IPS-18a (cell line): ENCODE measurements at regions not wholly inside any gene's neighbourhood (a gene's known extent, or its start where the extent isn't known, plus 50 kb on each side); places are given as distances from the start of the nearest gene placed in this dataset.

Experiments used
- H3K27ac ChIP-seq: one replicate; pipeline ENCODE4 v1.5.1; 2013; ENCODE audit warnings: low read length
- H3K27me3 ChIP-seq: one replicate; pipeline ENCODE4 v1.6.1; 2013; ENCODE audit warnings: mild to moderate bottlenecking, low read length; ENCODE audit not compliant: control insufficient read depth, insufficient read depth
- H3K36me3 ChIP-seq: one replicate; pipeline ENCODE4 v1.6.1; 2013; ENCODE audit warnings: low read depth, low read length; ENCODE audit not compliant: control insufficient read depth
- H3K4me1 ChIP-seq: one replicate; pipeline ENCODE4 v1.6.1; 2013; ENCODE audit warnings: low read depth, low read length; ENCODE audit not compliant: control insufficient read depth
- H3K4me3 ChIP-seq: one replicate; pipeline ENCODE4 v1.5.1; 2013; ENCODE audit warnings: low read length
- H3K9ac ChIP-seq: one replicate; pipeline ENCODE4 v1.6.1; 2013; ENCODE audit warnings: mild to moderate bottlenecking, low read length, moderate library complexity
- H3K9me3 ChIP-seq: one replicate; pipeline ENCODE4 v1.6.1; 2013; ENCODE audit warnings: low read depth, low read length; ENCODE audit not compliant: control insufficient read depth

- no peaks in the 10 kb centered on the region for H3K36me3 ChIP-seq
- no peak overlapping the region for H3K27ac ChIP-seq
- H3K9ac ChIP-seq: no peak overlapping the region
- H3K27me3 ChIP-seq: no peaks in the 10 kb centered on the region
- H3K4me3 ChIP-seq: no peak overlapping the region
- peaks cover 13% of the 10 kb centered on the region for H3K4me1 ChIP-seq
- no peaks in the 10 kb centered on the region for H3K9me3 ChIP-seq
Observed at GRCh38 chr16:50446861-50447260, 78.1 kb upstream of the BRD7 start.

- no peak overlapping the region for H3K27ac ChIP-seq
- no peaks in the 10 kb centered on the region for H3K36me3 ChIP-seq
- no peak overlapping the region for H3K4me3 ChIP-seq
- H3K9ac ChIP-seq: no peak overlapping the region
- H3K27me3 ChIP-seq: no peaks in the 10 kb centered on the region
- H3K4me1 ChIP-seq: peaks cover 13% of the 10 kb centered on the region
- no peaks in the 10 kb centered on the region for H3K9me3 ChIP-seq
Observed at GRCh38 chr16:50445621-50446555, 77.1 kb upstream of the BRD7 start.

- Histone ChIP-seq H3K9me3 (peaks cover 10% of the 10 kb centered on the region), H3K4me3 (no peak overlapping the region), H3K4me1 (peaks cover 8% of the 10 kb centered on the region), H3K36me3 (no peaks in the 10 kb centered on the region), H3K27ac (no peak overlapping the region), H3K27me3 (no peaks in the 10 kb centered on the region), H3K9ac (no peak overlapping the region)
Observed at GRCh38 chr16:50444526-50444925, 75.7 kb upstream of the BRD7 start.

GRCh38 chr16:50442221-50442620, 73.4 kb upstream of the BRD7 start:
- Histone ChIP-seq H3K4me1 (peaks cover 3% of the 10 kb centered on the region), H3K9ac (no peak overlapping the region), H3K9me3 (peaks cover 14% of the 10 kb centered on the region), H3K27ac (no peak overlapping the region), H3K4me3 (no peak overlapping the region), H3K36me3 (no peaks in the 10 kb centered on the region), H3K27me3 (no peaks in the 10 kb centered on the region)

- H3K27me3 ChIP-seq: no peaks in the 10 kb centered on the region
- peaks cover 3% of the 10 kb centered on the region for H3K4me1 ChIP-seq
- H3K36me3 ChIP-seq: no peaks in the 10 kb centered on the region
- H3K9me3 ChIP-seq: peaks cover 14% of the 10 kb centered on the region
- no peak overlapping the region for H3K9ac ChIP-seq
- no peak overlapping the region for H3K27ac ChIP-seq
- H3K4me3 ChIP-seq: no peak overlapping the region
Observed at GRCh38 chr16:50441486-50442157, 72.8 kb upstream of the BRD7 start.

- peaks cover 3% of the 10 kb centered on the region for H3K4me1 ChIP-seq
- H3K4me3 ChIP-seq: no peak overlapping the region
- H3K27ac ChIP-seq: no peak overlapping the region
- peaks cover 14% of the 10 kb centered on the region for H3K9me3 ChIP-seq
- H3K36me3 ChIP-seq: no peaks in the 10 kb centered on the region
- H3K9ac ChIP-seq: no peak overlapping the region
- H3K27me3 ChIP-seq: no peaks in the 10 kb centered on the region
Observed at GRCh38 chr16:50440991-50441390, 72.2 kb upstream of the BRD7 start.

GRCh38 chr16:50440531-50440930, 71.7 kb upstream of the BRD7 start:
- no peaks in the 10 kb centered on the region for H3K27me3 ChIP-seq
- H3K36me3 ChIP-seq: no peaks in the 10 kb centered on the region
- no peaks in the 10 kb centered on the region for H3K4me1 ChIP-seq
- H3K9me3 ChIP-seq: peaks cover 14% of the 10 kb centered on the region
- no peak overlapping the region for H3K9ac ChIP-seq
- no peak overlapping the region for H3K4me3 ChIP-seq
- no peak overlapping the region for H3K27ac ChIP-seq

- Histone ChIP-seq H3K9me3 (peaks cover 14% of the 10 kb centered on the region), H3K4me3 (no peak overlapping the region), H3K27ac (no peak overlapping the region), H3K27me3 (no peaks in the 10 kb centered on the region), H3K4me1 (no peaks in the 10 kb centered on the region), H3K9ac (no peak overlapping the region), H3K36me3 (no peaks in the 10 kb centered on the region)
Observed at GRCh38 chr16:50437769-50438437, 69.1 kb upstream of the BRD7 start.

GRCh38 chr16:50436271-50436670, 67.5 kb upstream of the BRD7 start:
- Histone ChIP-seq H3K4me3 (no peak overlapping the region), H3K4me1 (no peaks in the 10 kb centered on the region), H3K36me3 (no peaks in the 10 kb centered on the region), H3K27ac (no peak overlapping the region), H3K9me3 (peaks cover 14% of the 10 kb centered on the region), H3K27me3 (no peaks in the 10 kb centered on the region), H3K9ac (no peak overlapping the region)

GRCh38 chr16:50434872-50435478, 66.2 kb upstream of the BRD7 start:
- Histone ChIP-seq H3K9ac (no peak overlapping the region), H3K4me1 (no peaks in the 10 kb centered on the region), H3K36me3 (no peaks in the 10 kb centered on the region), H3K4me3 (no peak overlapping the region), H3K27me3 (no peaks in the 10 kb centered on the region), H3K9me3 (peaks cover 8% of the 10 kb centered on the region), H3K27ac (no peak overlapping the region)

- H3K9ac ChIP-seq: no peak overlapping the region
- H3K4me3 ChIP-seq: no peak overlapping the region
- H3K4me1 ChIP-seq: no peaks in the 10 kb centered on the region
- H3K27ac ChIP-seq: no peak overlapping the region
- H3K36me3 ChIP-seq: no peaks in the 10 kb centered on the region
- H3K9me3 ChIP-seq: no peaks in the 10 kb centered on the region
- H3K27me3 ChIP-seq: no peaks in the 10 kb centered on the region
Observed at GRCh38 chr16:50430076-50430475, 61.3 kb upstream of the BRD7 start.
